ENCODE measurements at regions not wholly inside any gene's neighbourhood (a gene's known extent, or its start where the extent isn't known, plus 50 kb on each side); places are given as distances from the start of the nearest gene placed in this dataset.

DNA sequence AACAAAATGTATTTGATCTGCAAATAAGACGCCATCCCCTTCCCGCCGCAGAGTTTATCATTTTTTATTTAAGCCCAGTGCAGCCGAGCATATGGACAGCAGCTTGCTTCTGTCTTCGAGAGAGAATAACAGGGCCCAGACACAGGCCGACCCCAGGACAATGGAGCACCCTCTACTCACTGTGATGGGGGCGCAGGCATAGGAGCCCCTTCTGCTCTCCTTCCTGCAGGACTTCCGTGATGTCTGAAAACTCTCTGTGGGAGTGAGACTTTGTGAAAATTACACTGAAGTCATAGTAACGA, 134.8 kb downstream of the OAT start:
- DNase-seq, result no peak

DNA sequence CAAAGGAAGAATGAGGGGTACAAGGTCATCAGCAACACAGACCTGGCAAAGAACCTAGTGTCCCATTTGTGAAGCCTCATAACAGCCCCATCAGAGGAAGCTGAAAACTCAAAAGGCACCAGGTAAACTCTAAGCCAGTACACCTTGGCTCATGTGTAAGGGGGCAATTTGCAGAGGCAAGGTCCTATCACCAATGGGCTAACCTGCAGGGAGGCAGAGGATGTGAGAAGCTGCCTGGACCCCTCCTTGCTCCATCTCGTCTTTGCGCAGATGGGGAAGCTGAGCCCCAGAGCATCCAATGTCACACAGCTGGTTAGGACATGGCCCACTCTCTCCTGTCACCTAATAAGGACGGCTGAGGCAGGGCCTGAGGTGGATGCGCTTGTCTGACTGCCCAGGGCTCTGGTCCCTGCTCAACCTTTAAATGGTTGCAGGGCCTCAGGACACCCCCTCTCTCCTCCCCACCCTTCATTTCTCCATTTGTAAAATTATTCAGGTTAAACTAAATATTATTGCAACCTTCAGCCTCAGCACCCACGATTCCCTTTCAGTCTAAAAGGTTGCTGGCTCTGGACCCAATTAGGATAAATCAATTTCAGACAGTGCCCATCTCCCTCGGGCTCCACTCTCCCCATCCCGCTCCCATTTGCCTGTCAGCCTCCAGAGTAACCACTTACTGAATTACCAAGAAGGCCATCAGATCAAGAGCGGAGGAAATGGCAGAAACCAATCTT, 135.3 kb downstream of the OAT start:
- DNase-seq, result no peak

DNA sequence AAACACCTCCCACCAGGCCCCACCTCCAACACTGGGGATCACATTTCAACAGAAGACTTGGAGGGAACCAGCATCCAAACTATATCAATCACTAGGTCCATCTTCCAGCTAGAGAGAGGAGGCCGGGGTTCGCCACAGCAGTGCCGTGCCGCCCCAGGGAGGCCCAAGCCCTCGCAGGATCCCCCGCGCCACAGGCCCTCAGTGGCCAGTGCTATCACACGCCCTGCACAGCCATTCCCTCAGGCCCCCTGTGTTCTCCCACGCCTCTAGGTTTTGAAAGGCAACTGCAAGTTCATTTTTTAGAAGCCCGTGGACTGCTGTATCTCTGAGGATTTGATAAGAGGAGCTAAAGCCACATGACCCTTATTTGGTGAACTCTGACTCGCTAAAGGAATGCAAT, 136.4 kb downstream of the OAT start:
- DNase-seq, result no peak

DNA sequence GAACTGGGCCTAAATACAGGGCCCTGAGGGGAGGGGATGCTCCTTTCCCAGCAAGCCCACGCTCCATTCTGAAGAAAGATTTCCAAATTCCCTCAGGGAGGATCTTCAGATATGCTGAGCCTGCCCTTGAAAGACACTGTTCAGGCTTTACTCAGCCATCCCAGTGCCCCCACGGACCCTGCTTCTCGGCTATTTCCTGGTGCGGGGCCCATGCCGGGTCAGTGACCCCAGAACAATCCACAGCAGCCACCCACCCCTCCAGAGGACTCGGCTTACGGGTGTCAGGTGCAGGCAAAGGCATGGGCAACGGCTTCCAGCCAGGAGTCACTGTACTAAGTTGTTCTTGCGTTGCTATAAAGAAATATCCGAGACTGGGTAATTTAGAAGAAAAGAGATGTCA, 137.1 kb downstream of the OAT start:
- DNase-seq, result no peak

DNA sequence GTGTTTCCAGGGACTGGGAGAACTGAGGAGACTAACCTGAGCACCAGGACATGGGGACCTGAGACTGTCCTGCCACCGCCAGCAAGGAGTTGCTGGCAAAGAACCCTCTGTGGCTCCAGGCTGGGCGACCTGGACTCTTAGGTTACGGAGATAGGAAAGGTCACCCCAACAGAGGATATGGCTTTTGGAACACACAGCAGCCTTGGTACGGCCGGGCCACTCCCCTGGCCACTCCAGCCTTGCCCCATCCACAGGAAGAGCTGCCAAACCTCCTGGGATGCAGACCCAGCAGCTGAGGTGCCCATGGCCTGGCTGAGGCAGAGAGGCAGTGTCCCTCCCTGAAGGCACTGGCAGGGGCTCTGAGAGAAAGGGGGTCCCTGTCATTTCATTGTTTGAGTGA, 137.8 kb downstream of the OAT start:
- no peak for DNase-seq

DNA sequence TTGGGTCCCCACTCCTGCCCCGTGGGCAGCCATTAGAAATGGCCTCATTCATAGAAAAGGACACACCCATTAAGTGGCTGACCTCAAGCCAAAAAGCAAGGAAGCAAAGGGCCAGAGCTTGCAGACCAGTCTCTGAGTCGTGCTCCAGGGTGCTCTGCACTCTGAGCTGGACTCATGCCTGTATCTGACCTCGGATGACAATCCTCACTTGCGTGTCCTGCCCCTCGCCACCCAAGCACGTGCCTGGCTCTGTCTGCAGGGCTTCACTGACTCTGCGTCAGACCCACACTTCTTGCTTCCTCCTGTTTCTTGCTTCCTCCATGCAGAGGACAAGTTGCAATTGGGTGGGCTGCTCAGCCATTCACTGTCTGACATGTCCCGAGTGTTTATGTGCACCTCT, 138.8 kb downstream of the OAT start:
- DNase-seq, result no peak

DNA sequence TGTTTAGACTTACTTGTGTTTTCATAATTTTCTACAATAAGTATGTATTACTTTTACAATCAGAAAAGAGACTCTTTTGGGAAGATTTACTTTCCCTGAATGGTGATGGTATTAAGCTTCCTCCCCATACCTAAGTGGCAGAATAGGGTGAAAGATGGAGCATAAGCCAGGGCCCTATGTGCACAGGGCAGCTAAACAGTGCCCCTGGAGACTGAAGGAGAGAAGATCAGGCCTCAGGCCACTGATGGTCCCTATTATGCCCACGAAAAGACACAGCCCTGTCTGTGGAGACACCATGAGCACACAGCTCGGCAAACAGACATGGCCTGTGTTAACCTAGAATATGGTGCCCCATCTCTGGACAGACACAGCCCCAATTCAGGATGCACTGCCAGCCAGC, 139.4 kb downstream of the OAT start:
- no peak for DNase-seq

DNA sequence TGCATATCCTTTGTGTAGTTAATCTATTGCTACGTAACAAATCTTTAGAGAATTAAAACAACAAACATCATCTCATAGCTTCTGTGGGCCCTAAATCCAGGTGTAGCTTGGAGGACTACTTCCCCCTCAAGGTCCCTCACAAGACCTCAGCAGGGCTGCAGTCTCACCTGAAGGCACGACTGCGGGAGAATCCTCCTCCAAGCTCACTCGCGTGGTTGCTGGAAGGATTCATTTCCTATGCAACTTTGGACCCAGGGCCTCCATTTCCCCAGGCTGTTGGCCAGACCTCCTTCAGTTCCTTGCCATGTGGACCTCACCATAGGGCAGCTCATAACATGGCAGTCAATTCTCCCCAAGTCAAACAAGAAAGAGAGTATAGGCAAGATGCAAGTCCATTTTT, 140.4 kb downstream of the OAT start:
- DNase-seq, result no peak

DNA sequence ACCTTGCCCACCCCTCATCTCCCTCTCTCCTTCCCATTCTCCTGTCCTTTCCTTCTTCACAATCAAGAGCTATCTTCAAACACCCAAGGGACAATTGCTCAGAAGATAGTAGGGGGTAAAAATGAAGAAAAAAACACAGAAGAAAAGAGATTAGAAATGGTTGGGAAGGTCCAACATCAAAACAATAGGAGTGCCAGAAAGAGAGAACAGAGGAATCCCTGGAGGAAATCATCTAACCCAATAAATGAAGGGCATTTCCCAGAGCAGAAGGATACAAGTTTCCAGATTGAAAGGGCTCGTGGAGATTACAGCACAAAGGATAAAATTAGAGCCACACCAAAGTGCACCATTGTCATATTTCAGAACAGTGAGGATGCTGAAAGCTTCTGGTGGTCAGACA, 145.6 kb downstream of the OAT start:
- no peak for DNase-seq

DNA sequence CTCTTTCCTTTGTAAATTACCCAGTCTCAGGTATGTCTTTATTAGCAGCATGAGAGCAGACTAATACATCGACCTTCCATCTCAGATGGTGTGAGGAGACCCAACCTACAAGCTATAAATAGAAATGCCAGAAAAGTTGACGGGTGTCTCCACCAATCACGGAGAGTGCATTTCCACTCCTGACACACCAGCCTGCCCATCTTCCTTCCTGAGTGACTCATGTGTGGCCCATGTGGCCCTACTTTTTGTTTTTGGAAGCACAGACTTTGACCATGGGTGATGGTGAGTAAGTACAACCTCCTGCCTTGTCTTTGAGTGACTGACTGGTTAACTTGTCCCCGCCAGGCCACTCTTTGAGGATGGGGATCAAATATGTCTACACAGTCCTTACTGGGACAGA, 147.0 kb downstream of the OAT start:
- no peak for DNase-seq

DNA sequence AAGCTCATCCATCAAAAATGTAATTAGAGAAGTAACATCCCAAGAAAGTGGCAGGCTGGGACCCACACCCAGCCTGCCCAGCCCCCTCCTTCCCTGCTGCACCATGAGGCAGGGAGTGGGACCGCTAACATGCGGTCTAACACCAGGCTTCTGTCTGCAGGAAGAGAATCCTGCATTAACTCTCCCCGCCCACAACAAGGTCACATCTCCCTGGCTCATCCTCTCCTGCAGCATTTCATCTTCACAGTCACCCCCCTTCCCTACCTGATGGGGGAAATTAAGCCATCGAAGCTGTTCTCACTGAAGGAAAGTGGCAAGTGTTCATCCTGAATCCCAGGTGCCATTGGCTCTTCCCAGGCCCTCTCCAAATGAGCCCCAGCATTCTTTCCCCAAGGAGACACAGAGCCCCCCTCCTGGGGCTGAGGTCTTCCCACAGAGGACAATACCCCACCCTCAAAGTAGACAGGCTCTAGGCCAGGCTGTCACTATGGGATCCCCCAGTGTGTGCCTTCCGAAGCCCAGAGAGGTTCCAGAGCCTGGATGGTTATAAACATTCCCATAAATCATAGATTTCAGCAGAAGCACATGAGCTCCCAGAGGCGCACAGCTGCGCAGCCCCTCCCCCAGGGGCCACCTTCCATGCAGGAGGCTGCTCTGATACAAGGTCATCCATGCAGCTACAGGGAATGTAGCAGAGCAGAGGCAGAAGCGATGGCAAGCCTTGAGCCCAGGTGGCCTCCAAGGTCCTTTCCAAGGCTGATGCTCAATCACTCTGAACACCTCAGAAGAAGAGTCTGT, 148.0 kb downstream of the OAT start:
- no peak for DNase-seq

DNA sequence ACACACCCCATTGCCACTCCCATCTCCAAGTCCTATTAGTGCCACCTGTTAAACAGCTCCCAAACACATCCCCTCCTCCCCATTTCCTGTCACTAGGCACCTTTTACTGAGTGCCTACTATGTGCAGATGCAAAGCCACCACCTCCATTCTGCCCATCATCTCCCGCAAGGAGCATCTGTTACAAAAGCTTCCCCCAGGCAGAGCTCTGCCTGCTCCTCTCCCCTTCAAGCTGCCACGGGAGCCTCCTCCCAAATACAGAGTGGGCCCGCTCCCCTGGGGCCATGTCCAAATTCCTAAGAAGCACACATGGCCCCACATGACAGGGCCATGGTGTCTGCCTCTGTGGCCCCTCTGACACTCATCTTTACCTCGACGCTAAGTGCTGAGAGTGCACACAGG, 149.7 kb downstream of the OAT start:
- no peak for DNase-seq

DNA sequence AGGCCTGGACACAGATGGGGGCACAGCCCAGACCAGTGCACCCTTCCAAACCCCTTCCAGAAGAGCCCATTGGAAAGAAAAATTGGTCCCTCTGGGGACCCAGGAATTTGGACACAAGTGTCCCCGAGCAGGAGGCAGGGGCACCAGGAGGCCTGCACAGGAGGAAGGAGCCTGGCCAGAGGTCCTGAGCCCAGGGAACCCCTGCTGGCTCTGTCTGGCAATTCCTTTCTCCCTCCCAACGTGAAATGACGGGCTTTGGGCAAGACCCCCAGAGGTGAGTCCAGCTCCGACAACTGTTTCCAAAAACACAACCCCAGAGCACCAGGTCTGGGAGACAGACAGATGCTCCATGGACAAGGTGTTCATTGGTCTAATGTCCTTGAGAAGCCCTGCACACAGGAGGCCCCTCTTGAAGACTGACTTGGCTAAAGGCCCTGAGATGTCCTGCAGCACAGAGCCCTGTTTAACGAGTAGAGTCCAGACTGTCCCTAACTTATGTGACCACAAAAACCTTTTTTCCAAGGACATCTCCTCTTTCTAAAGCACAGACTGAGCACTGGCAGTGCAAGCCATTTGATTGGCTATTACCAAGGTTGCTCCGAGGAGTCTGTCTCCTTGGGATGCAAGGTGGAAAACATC, 150.7 kb downstream of the OAT start:
- no peak for DNase-seq

DNA sequence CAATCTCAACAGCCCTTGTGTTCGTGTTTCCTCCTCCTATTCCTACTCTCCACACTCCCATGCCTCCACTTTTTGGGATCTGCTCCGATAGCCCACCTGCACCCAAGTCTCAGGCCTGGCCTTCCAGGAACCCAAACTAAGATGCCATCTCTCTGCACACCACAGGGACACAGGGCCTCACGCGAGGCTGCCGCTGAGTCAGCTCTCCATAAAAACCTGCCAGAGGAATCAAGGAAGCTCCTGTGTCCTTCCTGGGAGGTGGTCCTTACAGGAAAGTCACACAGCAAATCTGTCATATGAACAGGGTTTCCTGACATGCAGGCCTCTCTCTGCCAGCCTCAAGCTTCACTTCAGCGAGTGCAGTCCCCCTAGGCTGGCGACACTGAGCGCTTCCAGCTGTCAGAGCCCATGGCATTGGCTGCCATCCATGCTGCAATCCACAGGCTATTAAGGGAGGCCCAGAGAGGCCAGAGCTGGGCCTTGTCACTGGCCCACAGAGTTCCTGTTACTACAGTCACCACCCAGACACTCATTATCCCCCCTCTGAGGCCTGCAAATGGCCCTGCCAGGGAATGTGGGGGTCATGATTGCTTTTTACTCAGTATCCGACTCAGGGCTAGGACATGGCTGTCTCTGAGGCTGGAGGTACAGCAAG, 151.4 kb downstream of the OAT start:
- no peak for DNase-seq

DNA sequence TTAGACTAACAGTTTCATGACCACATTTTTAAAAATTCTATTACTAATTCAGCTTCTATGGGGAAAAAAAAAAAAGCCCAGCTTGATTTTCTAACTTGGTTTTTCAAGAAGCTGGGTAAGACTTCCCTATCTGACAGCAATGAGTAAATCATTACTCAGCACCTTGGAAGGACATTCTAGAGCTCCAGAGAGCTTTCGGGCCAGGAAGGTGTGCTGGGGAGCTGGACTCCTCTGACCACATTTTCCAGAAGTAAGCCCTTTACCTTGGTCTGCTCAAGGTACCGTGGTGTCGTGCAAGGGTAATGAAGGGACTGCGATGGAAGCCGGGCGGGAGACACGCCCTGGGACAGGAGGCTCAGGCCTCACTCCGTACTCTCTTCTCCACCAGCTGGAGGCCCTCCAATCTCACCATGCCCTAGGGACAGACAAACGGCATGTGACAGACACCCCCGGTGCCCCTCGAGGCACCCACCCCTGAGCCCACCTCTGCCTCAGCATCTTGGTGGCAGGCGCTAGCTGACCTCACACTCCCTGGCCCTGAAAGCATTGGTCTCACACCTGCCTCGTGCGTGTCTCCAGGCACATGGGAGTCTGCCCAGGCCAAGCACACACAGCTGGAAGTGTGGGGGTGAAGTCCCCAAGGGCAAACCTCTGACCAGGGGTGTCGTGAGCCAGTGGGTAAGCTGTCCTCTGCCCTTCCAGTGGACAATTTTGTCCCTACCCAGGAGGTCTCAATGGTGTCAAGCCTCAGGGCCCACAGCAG, 152.1 kb downstream of the OAT start:
- DNase-seq, result no peak

DNA sequence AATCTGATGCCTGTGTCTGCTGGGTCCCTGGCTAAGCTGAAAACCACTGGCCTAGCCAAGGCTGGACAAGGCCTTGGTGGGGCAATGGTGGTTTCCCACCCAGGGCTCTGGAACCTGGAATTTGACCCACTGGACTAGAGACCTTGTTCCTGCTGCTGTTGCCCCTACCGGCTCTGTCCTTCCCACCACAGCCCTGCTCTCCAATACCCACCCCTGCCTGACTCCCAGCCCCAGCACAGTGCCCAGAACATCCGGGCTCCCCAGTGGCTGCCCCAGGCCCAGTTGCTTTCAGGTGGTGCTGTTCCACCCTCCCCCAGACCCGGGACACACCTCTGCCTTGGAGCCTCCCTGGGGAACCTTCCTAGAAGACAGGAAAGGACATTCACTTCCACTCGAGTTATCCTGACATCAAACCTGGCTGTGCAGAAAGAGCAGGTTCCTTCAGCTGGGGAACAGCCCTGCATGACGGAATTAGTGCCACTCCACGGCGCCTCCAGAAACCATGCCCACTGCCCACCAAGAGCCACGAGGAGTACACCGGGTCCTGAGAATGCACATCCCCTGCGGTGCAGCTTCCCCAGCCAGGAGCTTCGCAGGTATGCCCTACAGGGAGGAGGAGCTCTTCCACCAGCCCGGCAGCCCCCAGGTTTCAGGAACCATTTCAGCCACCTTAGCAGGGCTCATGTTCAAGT, 152.8 kb downstream of the OAT start:
- no peak for DNase-seq

DNA sequence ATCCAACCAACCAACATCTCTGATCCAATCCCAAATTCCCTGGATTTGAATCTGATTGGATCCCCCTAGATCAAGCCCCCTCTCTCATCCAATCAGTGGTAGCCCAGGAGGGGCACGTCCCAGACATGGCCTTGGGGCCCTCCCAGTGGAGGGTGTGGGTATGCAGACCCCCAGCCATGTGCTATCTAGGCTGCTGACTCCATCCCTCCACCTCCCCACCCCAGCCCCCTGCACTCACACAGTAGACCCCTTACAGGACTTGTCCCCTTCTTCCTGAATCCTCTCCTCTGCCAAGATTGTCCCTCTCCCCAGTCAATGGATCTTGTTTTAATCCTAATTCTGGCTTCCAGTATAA, 153.4 kb downstream of the OAT start:
- DNase-seq, result no peak

DNA sequence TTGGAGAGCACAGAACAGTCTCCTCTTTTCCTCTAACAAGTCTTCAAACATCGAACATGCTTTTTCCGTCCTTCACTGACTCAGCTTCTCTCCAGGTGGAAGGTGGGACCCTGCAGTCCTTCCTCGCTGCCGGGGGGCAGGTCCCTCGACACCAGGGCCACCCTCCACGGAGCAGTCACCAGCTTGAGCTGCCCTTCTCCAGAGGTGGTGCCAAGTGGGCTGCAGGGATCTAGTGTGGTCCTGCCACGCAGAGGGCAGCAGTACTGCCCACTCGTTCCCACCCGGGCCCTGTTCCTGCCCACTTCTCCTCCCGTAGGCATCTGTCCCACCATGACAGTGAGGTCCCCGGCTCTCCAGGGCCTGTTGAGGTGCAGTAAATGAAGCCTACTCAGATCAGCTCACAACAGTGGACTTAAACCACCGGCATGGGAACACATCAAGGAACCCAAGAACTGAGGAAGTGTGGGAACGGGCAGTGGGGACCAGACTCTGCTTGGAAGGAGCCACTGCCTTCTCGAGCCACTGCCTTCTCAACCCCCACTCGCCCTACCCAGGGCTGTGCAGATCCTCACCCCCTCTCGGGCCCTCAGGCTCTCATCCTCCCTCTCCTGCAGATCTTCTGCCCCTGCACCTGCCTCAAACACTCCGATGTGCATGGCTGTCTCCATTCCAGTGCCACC, 153.9 kb downstream of the OAT start:
- no peak for DNase-seq

DNA sequence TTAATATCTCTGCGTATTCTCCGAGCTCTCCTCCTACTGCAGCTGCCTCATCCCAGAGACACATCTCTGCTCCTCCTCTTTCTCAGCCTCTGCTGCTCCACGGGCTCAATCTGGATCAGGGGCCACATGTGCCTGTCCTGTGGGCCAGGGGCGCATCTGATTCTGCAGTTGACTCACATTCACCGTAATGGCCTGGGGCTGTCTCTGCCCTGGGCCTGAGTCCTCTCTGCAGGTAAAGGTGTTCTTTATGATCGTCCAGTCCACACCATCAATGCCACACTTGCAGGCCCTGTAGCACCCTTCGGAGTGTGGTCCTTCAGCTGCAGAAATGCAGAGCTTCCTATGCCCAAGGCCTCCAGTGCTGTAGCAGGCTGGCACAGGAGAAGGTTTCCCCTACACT, 154.5 kb downstream of the OAT start:
- DNase-seq, result no peak

DNA sequence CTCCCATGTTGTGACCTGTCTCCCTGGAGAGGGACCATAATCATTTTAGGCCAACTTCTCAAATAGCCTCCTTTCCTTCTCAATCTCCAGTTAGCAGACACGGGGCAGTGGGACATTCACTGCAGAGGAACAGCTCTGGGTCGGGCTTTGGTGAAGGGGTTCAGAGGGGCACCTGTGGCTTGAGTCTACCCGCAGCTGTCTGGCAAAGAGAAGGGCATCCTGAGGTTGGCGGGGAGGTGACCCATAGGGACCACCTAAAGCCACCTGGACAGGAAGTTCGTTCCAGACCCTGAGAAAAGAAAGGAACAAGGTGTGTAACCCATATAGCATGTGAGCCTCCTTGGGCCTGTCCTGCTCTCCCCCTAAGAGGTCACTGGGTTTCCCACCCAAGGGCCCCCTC, 155.0 kb downstream of the OAT start:
- DNase-seq, result no peak

DNA sequence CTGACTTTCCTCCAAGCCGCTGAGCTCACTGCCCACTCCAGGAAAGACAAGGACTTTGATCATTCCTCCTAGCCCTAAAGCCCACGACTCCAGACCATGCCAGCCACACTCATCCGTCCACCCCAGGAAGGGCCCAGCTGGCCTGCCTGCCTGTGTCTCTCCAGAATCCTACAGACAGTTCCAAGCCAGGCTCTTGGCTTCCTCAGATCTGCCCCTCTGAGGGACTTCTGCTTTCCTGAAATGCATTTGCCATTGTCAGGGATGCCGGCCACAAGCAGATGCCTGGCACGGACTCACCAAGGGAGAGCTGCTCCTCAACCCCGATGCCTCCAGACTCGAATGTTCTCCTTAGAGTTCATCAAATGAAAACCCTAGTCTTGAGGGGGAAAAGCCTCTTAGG, 155.8 kb downstream of the OAT start:
- DNase-seq, result no peak

DNA sequence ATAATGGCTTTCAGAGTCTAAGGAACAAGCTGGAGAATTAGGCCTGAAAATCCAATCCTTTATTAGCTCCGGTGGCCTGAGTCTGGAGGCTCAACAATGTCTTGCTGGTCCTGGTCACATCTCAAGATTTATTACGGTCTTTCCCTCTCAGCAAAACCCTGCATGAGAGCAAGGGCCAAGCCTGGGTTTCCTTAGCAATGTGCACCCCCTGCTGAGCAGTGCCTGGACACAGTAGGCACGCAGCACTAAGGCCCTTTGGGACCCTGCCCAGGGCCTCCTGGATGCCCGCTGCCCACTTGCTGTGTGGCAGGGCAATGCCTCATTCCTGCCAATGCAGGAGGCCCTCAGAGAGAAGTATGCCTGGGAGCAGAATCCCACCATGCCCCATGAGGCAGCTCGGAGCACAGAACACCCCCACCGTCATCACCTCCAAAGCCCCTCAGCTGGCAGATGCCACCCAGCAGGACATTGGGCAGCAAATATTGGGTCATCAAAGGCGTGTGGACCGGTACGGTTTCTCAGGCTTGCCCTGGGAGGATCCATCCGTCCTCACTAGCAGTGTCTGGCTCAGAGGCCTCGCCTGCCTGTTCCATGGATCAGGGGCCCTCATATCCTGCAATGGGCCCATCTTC, 156.4 kb downstream of the OAT start:
- no peak for DNase-seq

Data from 8988T (cell line).